ENCODE measurements at regions not wholly inside any gene's neighbourhood (a gene's known extent, or its start where the extent isn't known, plus 50 kb on each side); places are given as distances from the start of the nearest gene placed in this dataset. TPM values are rescaled to one million over a fixed set of nuclear protein-coding genes. Genes with fewer than 3 reads are reported as not detected.

DNA sequence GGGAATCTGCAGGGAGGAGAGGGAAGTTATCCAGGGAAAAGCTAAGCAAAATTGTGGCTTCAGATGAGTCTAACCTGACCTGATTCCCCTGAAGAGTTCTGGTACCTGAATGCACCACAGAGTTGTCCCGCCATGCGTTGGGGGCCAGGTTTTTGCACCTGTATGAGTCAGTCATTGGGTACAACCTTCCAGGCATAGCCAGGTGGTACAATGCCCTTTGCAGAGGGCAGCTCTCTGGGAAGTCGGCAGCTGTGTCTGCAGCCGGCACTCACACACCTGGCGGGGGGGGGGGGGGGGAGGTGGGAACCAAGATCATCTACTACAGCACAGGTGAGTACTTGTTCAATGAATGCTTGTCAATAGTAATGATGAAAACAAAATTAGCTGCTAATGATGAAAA is 52.5 kb upstream of the GTF3A start:
- ChIA-PET CTCF (interaction anchor here (0.5 to 6.6 kb wide), 7 partner anchors 10 to 612 kb away, joined by 3 to 141 read pairs (median 11); no protein-coding TSS in a partner anchor), POLR2A (no interaction called here)
- H3K27ac ChIP-seq (ENCODE audit: low read depth, low read length), result no peak overlapping the region
- no peak for DNase-seq (ENCODE audit: low read depth, low spot score)
- peaks cover 22% of the 10 kb centered on the region for H3K27me3 ChIP-seq (ENCODE audit: control insufficient read depth, insufficient read depth, low read length)
- no peak overlapping the region for H3K4me3 ChIP-seq (ENCODE audit: low read depth, low read length)
- TF ChIP-seq, protein P1, sequence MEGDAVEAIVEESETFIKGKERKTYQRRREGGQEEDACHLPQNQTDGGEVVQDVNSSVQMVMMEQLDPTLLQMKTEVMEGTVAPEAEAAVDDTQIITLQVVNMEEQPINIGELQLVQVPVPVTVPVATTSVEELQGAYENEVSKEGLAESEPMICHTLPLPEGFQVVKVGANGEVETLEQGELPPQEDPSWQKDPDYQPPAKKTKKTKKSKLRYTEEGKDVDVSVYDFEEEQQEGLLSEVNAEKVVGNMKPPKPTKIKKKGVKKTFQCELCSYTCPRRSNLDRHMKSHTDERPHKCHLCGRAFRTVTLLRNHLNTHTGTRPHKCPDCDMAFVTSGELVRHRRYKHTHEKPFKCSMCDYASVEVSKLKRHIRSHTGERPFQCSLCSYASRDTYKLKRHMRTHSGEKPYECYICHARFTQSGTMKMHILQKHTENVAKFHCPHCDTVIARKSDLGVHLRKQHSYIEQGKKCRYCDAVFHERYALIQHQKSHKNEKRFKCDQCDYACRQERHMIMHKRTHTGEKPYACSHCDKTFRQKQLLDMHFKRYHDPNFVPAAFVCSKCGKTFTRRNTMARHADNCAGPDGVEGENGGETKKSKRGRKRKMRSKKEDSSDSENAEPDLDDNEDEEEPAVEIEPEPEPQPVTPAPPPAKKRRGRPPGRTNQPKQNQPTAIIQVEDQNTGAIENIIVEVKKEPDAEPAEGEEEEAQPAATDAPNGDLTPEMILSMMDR (IDR thresholded peaks at IDR 0.05; ENCODE audit: low read depth, low read length), result no peak
- no peaks in the 10 kb centered on the region for H3K9me3 ChIP-seq (ENCODE audit: control insufficient read depth, insufficient read depth, low read length)

DNA sequence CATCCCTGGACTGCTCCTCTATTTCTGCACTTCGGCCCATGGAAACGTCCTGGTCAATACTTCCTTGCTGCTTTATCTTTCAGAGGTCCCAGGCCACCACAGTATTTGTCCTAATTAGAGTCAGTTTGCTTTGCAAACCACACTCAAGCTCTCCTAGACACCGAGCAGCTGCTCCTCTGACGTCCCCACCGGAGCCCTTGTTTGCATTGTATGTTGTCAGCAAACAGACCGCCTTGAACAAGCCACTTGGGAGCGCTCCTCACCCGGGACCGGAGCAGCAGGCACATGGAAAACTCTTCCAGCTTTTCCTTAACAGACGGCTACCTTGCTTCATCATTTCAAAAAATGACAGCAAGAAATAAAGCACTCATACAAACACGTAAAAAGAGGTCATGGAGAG is 51.5 kb upstream of the GTF3A start:
- ChIA-PET POLR2A (no interaction called here), CTCF (interaction anchor here (1.5 to 6.6 kb wide), 7 partner anchors 11 to 611 kb away, joined by 3 to 141 read pairs (median 11); no protein-coding TSS in a partner anchor)
- Histone ChIP-seq H3K9me3 (ENCODE audit: control insufficient read depth, insufficient read depth, low read length) (no peaks in the 10 kb centered on the region), H3K4me3 (ENCODE audit: low read depth, low read length) (no peak overlapping the region), H3K27ac (ENCODE audit: low read depth, low read length) (no peak overlapping the region), H3K27me3 (ENCODE audit: control insufficient read depth, insufficient read depth, low read length) (peaks cover 17% of the 10 kb centered on the region)
- TF ChIP-seq, protein P1 (IDR thresholded peaks at IDR 0.05; ENCODE audit: low read depth, low read length), result no peak
- DNase-seq (ENCODE audit: low read depth, low spot score), result no peak

DNA sequence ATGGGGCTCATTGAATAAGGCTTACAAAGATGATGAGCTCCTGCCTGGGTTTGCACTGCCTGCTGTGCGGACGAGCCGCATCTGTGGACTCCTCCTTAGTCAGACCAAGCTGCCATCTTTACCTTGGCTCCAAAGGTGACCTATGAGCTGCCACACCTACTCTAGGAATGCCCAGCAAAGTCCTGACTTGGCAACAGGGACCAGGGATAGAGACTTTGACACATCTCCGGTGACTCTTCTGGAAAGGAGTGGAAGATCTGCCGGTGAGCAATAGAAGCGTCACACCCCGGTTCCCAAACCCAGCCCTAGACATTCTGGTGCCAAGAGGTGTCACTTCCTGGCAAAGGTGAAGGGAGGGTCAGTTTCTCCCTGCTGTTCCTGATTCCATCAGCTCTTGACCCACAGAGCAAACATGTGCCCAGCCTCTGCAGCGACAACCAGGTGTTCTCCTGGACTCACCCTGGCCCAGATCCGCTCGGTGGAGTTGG is 50.2 kb upstream of the GTF3A start:
- CTCF ChIA-PET, result interaction anchor here (0.5 to 6.6 kb wide), 19 partner anchors 9 to 638 kb away, joined by 3 to 141 read pairs (median 6); partner anchors contain the start of gene LNX2

More for the DNA sequence above, 50.2 kb upstream of the GTF3A start:
- POLR2A ChIA-PET, result no interaction called here
- TF ChIP-seq, protein P1 (IDR thresholded peaks at IDR 0.05; ENCODE audit: low read depth, low read length), result no peak
- no peaks in the 10 kb centered on the region for H3K9me3 ChIP-seq (ENCODE audit: control insufficient read depth, insufficient read depth, low read length)
- DNase-seq (ENCODE audit: low read depth, low spot score), result no peak
- no peak overlapping the region for H3K4me3 ChIP-seq (ENCODE audit: low read depth, low read length)
- H3K27me3 ChIP-seq (ENCODE audit: control insufficient read depth, insufficient read depth, low read length), result peaks cover 12% of the 10 kb centered on the region
- H3K27ac ChIP-seq (ENCODE audit: low read depth, low read length), result no peak overlapping the region

Small RNA genes lying in the stretch of these regions (small RNA-seq; reads per million reads assigned to genes)
- not detected for gene RNU6-70P (ENCODE audit: insufficient read length, low read depth)

Data from AG04450 (cell line).